BE2C (cell line): ENCODE measurements at regions not wholly inside any gene's neighbourhood (a gene's known extent, or its start where the extent isn't known, plus 50 kb on each side); places are given as distances from the start of the nearest gene placed in this dataset.

Experiments
- DNase-seq: peaks from one replicate; pipeline ENCODE4 v3.0.0-alpha.2; 2020
- H3K27me3 ChIP-seq: fragments of 250-450 bp; sonication (Bioruptor Pico); 2 replicates; pipeline ENCODE4 v1.5.1; 2020; ENCODE audit warnings: mild to moderate bottlenecking
- H3K36me3 ChIP-seq: fragments of 250-450 bp; sonication (Bioruptor Pico); 2 replicates; pipeline ENCODE4 v1.5.1; 2020; ENCODE audit warnings: mild to moderate bottlenecking
- H3K4me1 ChIP-seq: fragments of 250-450 bp; sonication (Bioruptor Pico); 2 replicates; pipeline ENCODE4 v1.5.1; 2020
- H3K4me3 ChIP-seq: 2 replicates; pipeline ENCODE4 v1.5.1; 2011; ENCODE audit warnings: low read depth, low read length
- H3K9me3 ChIP-seq: fragments of 250-450 bp; sonication (Bioruptor Pico); 2 replicates; pipeline ENCODE4 v1.5.1; 2020
- CTCF ChIP-seq: IDR thresholded peaks from 2 replicates; pipeline ENCODE4 v1.5.1; 2012; ENCODE audit warnings: mild to moderate bottlenecking, low read depth, low read length

GRCh38 chr1:2856676-2857375 is 55.3 kb upstream of the TTC34 start:
- H3K9me3 ChIP-seq, result no peaks in the 10 kb centered on the region
- peaks cover 25% of the 10 kb centered on the region for H3K27me3 ChIP-seq
- H3K36me3 ChIP-seq, result no peaks in the 10 kb centered on the region
- H3K4me3 ChIP-seq, result no peak overlapping the region
- no peaks in the 10 kb centered on the region for H3K4me1 ChIP-seq
- DNase-seq, result no peak
- no peak for TF ChIP-seq CTCF

- H3K27me3 ChIP-seq, result peaks cover 25% of the 10 kb centered on the region
- no peak for TF ChIP-seq CTCF
- DNase-seq, result no peak
- H3K36me3 ChIP-seq, result no peaks in the 10 kb centered on the region
- no peaks in the 10 kb centered on the region for H3K9me3 ChIP-seq
- H3K4me3 ChIP-seq, result no peak overlapping the region
- no peaks in the 10 kb centered on the region for H3K4me1 ChIP-seq
Observed at GRCh38 chr1:2857521-2857920, 56.0 kb upstream of the TTC34 start.

- no peaks in the 10 kb centered on the region for H3K36me3 ChIP-seq
- TF ChIP-seq CTCF, result no peak
- no peaks in the 10 kb centered on the region for H3K9me3 ChIP-seq
- H3K4me3 ChIP-seq, result no peak overlapping the region
- no peak for DNase-seq
- peaks cover 24% of the 10 kb centered on the region for H3K27me3 ChIP-seq
- no peaks in the 10 kb centered on the region for H3K4me1 ChIP-seq
Observed at GRCh38 chr1:2858676-2859075, 57.2 kb upstream of the TTC34 start.

GRCh38 chr1:2859219-2859880 is 57.9 kb upstream of the TTC34 start:
- DNase-seq, result no peak
- H3K27me3 ChIP-seq, result peaks cover 19% of the 10 kb centered on the region
- H3K4me3 ChIP-seq, result no peak overlapping the region
- no peaks in the 10 kb centered on the region for H3K36me3 ChIP-seq
- no peaks in the 10 kb centered on the region for H3K4me1 ChIP-seq
- TF ChIP-seq CTCF, result no peak
- H3K9me3 ChIP-seq, result no peaks in the 10 kb centered on the region

- Histone ChIP-seq H3K36me3 (no peaks in the 10 kb centered on the region), H3K4me3 (no peak overlapping the region), H3K9me3 (no peaks in the 10 kb centered on the region), H3K4me1 (no peaks in the 10 kb centered on the region), H3K27me3 (peaks cover 13% of the 10 kb centered on the region)
- no peak for TF ChIP-seq CTCF
- no peak for DNase-seq
Observed at GRCh38 chr1:2859881-2860430, 58.5 kb upstream of the TTC34 start.
